ENCODE measurements at regions not wholly inside any gene's neighbourhood (a gene's known extent, or its start where the extent isn't known, plus 50 kb on each side); places are given as distances from the start of the nearest gene placed in this dataset.

- Histone ChIP-seq H3K27ac (no peak overlapping the region), H3K4me3 (no peak overlapping the region), H3K36me3 (no peaks in the 10 kb centered on the region), H3K27me3 (no peaks in the 10 kb centered on the region), H3K9me3 (no peaks in the 10 kb centered on the region), H3K4me1 (no peaks in the 10 kb centered on the region)
- no peak for DNase-seq
- intact Hi-C loops (cut with DNase I; ENCODE audit: low total_unique reads) (no loop called here), in situ Hi-C loops (cut with MboI; ENCODE audit: low pct_ligation_motif_present in 1 of 4, low pct_unique_long_range_greater_than_20kb in 1 of 4, low sequenced_read_pairs in 3 of 4) (no loop called here)
- 48 to 69% methylated on average over 3 of the region's 3 CpGs for WGBS, 2 donors (ENCODE audit: low coverage in 1 of 2)
- no peak for TF ChIP-seq POLR2AphosphoS5 (IDR thresholded peaks at IDR 0.05)
- TF ChIP-seq, protein P1, sequence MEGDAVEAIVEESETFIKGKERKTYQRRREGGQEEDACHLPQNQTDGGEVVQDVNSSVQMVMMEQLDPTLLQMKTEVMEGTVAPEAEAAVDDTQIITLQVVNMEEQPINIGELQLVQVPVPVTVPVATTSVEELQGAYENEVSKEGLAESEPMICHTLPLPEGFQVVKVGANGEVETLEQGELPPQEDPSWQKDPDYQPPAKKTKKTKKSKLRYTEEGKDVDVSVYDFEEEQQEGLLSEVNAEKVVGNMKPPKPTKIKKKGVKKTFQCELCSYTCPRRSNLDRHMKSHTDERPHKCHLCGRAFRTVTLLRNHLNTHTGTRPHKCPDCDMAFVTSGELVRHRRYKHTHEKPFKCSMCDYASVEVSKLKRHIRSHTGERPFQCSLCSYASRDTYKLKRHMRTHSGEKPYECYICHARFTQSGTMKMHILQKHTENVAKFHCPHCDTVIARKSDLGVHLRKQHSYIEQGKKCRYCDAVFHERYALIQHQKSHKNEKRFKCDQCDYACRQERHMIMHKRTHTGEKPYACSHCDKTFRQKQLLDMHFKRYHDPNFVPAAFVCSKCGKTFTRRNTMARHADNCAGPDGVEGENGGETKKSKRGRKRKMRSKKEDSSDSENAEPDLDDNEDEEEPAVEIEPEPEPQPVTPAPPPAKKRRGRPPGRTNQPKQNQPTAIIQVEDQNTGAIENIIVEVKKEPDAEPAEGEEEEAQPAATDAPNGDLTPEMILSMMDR (IDR thresholded peaks at IDR 0.05), result no peak
- TF ChIP-seq POLR2A (IDR thresholded peaks at IDR 0.05), result no peak
- TF ChIP-seq EP300 (IDR thresholded peaks at IDR 0.05; ENCODE audit: low read depth), result no peak
Observed at GRCh38 chr3:21991061-21991460, 240.1 kb upstream of the ZNF385D start.

DNA sequence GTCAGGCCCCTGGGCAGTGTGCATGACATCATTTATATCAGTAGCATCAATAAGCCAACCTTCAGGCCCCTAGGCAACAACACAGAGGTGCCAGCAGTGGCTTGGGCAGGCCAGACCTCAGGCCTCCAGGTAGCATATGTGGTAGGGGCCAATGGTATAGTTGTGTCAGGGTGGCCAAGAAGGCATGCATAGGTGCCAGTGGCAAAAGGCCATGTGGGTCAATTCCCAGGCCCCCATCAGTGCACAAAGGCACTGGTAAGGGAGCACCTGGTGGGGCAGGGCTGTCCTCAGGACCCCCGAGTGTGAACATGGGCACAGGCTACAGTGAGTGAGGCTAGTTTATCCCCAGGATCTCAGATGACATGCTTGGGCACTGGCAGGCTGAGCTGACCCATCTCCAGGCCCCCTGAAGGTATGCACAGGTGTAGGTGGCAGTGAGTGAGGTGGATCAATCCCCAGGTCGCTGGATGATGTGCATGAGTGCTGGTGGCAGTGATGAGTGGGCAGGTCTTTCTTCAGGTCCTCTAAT, 244.1 kb upstream of the ZNF385D start:
- Histone ChIP-seq H3K27ac (no peak overlapping the region), H3K4me3 (no peak overlapping the region), H3K9me3 (no peaks in the 10 kb centered on the region), H3K36me3 (no peaks in the 10 kb centered on the region), H3K4me1 (no peaks in the 10 kb centered on the region), H3K27me3 (no peaks in the 10 kb centered on the region)
- intact Hi-C loops (cut with DNase I; ENCODE audit: low total_unique reads) (no loop called here), in situ Hi-C loops (cut with MboI; ENCODE audit: low pct_ligation_motif_present in 1 of 4, low pct_unique_long_range_greater_than_20kb in 1 of 4, low sequenced_read_pairs in 3 of 4) (no loop called here)
- 63% methylated on average over 2 of the region's 2 CpGs; no CpG with 5 or more reads in 1 of the 2 donors for WGBS, 2 donors (ENCODE audit: low coverage in 1 of 2)
- TF ChIP-seq EP300 (IDR thresholded peaks at IDR 0.05; ENCODE audit: low read depth) (no peak), POLR2A (IDR thresholded peaks at IDR 0.05) (no peak), POLR2AphosphoS5 (IDR thresholded peaks at IDR 0.05) (no peak)
- TF ChIP-seq, protein P1 (IDR thresholded peaks at IDR 0.05), result no peak
- no peak for DNase-seq

DNA sequence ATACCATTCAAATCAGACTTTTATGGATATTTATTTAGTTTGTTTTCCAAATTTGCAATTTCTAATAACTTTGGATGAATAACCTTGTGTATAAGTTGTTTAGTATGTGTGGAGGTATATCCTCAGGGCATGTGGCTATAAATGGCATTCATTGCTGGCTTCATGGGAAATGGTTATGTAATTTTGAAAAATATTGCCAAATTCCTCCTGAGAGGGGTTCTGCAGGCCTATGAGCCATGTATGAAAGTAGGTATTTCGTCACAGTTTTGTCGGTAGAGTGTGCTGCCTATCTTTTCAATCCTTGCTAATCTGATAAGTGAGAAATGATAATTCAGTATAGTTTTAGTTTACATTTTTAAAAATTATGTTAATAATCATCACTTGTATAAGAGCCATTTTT, 256.4 kb upstream of the ZNF385D start:
- Histone ChIP-seq H3K27me3 (no peaks in the 10 kb centered on the region), H3K9me3 (no peaks in the 10 kb centered on the region), H3K27ac (no peak overlapping the region), H3K4me3 (no peak overlapping the region), H3K36me3 (no peaks in the 10 kb centered on the region), H3K4me1 (no peaks in the 10 kb centered on the region)
- TF ChIP-seq EP300 (IDR thresholded peaks at IDR 0.05; ENCODE audit: low read depth) (no peak), POLR2A (IDR thresholded peaks at IDR 0.05) (no peak), POLR2AphosphoS5 (IDR thresholded peaks at IDR 0.05) (no peak)
- TF ChIP-seq, protein P1 (IDR thresholded peaks at IDR 0.05), result no peak
- in situ Hi-C loops (cut with MboI; ENCODE audit: low pct_ligation_motif_present in 1 of 4, low pct_unique_long_range_greater_than_20kb in 1 of 4, low sequenced_read_pairs in 3 of 4), result no loop called here
- WGBS, 2 donors (ENCODE audit: low coverage in 1 of 2), result 82 to 91% methylated on average over 2 of the region's 2 CpGs
- DNase-seq, result no peak
- intact Hi-C loops (cut with DNase I; ENCODE audit: low total_unique reads), result no loop called here

GRCh38 chr3:22010997-22011396, 260.0 kb upstream of the ZNF385D start:
- H3K4me1 ChIP-seq, result no peaks in the 10 kb centered on the region
- 75 to 90% methylated on average over 2 of the region's 2 CpGs for WGBS, 2 donors (ENCODE audit: low coverage in 1 of 2)

More at GRCh38 chr3:22010997-22011396, 260.0 kb upstream of the ZNF385D start:
- Histone ChIP-seq H3K4me3 (no peak overlapping the region), H3K27ac (no peak overlapping the region), H3K27me3 (no peaks in the 10 kb centered on the region), H3K9me3 (no peaks in the 10 kb centered on the region), H3K36me3 (no peaks in the 10 kb centered on the region)
- no peak for DNase-seq
- TF ChIP-seq POLR2A (IDR thresholded peaks at IDR 0.05) (no peak), POLR2AphosphoS5 (IDR thresholded peaks at IDR 0.05) (no peak), EP300 (IDR thresholded peaks at IDR 0.05; ENCODE audit: low read depth) (no peak)
- TF ChIP-seq, protein P1 (IDR thresholded peaks at IDR 0.05), result no peak
- intact Hi-C loops (cut with DNase I; ENCODE audit: low total_unique reads), result no loop called here
- in situ Hi-C loops (cut with MboI; ENCODE audit: low pct_ligation_motif_present in 1 of 4, low pct_unique_long_range_greater_than_20kb in 1 of 4, low sequenced_read_pairs in 3 of 4), result no loop called here
